HG03108 (cell line): ENCODE measurements at regions not wholly inside any gene's neighbourhood (a gene's known extent, or its start where the extent isn't known, plus 50 kb on each side); places are given as distances from the start of the nearest gene placed in this dataset.
"Not testable (repeated sequence)": the region's sequence is repeated elsewhere in the genome, so short reads cannot be mapped to it uniquely, and the experiment has no call there.

ENCODE experiments used
- ATAC-seq: cut with Tn5 transposase; IDR thresholded peaks from one replicate; pipeline ENCODE4 v1.9.1; 2021; ENCODE audit warnings: moderate library complexity; ENCODE audit not compliant: unreplicated experiment

- no peak for ATAC-seq
Measured at GRCh38 chr9:28942941-28943340, 1369.7 kb upstream of the C9orf72 start.

- no peak for ATAC-seq
Measured at GRCh38 chr9:28946648-28947047, 1373.4 kb upstream of the C9orf72 start.

GRCh38 chr9:28951945-28952344, 1378.7 kb upstream of the C9orf72 start:
- ATAC-seq: no peak

DNA sequence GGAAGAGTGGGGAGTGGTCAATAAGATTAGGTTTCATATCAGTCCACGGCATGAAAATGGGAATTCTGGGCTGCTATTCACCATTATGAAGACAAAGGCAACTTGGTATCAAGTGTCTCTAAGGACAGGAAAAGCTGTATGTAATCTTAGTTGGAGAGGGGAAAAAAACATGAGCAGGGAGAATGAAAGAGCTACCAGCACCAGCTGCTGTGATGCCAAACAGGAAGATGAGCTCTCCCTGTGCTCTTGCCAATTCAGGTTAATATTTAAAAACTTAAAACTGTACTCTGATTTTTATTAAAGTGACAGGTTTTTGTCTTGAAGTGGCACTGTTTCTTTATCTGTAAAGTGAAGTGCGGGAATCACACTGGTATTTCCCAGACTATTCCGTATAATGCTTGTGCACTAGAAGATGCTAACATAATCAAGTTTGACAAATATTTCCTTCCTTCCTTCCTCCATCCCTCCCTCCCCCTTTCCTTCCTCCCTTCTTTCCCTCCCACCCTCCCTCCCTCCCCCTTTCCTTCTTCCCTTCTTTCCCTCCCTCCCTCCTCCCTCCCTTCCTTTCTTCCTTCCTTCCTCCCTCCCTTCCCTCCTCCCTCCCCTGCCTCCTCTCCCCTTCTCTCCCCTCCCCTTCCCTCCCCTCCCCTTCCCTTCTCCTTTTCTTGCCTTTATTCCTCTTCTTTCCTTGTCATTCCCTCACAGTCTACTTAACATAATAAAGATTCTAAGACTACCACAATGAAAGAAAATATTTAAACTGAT, 1383.0 kb upstream of the C9orf72 start:
- ATAC-seq: no peak

DNA sequence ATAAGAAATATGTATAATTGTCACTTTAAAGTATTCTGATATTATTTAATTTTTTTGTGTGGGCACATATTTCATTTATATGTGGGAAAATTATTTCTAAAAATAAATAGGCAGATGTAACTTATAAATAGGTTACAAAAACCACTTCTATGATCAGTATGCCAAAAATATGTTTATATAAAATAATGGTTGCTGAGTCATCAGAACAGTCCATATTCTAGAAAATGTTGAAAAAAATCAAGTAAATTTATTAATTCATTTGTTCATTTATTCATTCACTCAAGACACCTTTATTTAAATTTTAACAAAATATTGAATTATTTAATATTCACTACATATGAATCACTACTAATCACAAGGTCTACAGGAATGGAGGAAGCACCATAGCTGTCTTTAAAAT, 1387.3 kb upstream of the C9orf72 start:
- ATAC-seq: no peak

DNA sequence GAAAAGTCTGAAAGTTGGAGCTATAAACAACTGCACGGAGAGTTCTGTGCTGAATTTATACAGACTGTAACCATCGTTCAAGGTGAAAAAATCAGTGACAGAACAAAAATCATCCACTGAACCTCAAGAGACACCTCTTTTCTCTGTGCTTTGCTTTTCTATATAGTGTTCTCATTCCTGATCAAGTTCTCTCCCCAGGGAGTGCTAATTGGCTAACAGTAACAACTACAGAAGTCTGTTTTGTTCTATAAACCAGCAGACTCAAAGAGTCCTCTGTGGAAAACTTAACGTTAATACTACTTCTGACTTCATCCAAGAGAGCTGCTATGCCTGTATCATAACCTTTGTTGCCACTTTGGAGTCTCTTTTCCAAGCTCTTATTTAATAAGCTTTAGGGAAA, 1388.3 kb upstream of the C9orf72 start:
- no peak for ATAC-seq

DNA sequence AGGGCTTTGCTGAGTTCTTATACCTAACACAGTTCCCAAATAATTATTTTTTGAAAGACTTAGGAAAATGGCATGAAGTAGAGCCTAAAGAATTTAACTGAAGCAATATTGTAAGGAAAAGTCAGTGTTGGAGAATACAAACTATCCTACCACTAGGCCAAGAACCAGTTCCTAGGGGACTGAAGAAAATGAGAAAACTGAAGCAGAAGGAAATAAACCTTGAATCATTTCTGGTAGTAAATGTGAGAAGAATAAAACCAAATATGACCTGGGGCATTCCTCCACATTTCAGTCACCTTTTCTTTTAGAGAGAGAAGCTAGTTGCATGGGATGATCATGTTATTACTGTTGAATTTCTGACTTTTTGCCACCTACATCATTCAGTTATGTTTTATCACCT, 1393.9 kb upstream of the C9orf72 start:
- ATAC-seq: no peak

DNA sequence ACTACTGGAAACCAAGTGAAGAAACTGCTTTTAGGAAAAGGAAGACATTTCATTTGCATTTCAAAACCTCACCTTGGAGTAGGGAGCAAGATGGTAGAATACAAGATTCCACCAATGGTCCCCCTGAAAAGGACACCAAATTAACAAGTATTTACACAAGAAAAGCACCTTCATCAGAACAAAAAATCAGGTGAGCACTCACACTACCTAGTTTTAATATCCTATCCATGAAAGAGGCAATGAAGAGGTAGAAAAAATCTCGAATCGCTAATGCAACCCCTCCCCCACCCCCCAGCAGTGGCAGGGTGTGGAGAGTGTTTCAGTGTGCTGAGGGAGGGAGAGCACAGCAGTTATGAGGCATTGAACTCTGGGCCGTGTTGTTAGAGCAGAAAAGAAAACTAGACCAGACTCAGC, 1397.0 kb upstream of the C9orf72 start:
- ATAC-seq: no peak

DNA sequence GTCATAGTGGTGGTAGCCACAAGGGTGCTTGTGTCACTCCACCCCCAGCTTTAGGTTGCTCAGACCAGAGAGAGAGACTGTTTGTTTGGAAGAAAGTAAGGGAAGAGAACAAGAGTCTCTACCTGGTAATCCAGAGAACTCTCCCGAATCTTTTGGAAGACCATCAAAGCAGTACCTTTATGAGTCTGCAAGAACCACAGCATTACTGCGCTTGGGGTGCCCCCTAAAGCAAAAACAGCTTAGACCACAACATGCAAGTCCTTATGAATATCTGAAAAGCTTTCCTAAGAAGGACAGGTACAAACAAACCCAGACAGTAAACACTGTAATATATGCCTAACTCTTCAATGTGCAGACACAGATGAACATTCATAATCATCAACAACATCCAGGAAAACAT, 1398.6 kb upstream of the C9orf72 start:
- no peak for ATAC-seq

- ATAC-seq: no peak
Measured at GRCh38 chr9:28976250-28976649, 1403.0 kb upstream of the C9orf72 start.

DNA sequence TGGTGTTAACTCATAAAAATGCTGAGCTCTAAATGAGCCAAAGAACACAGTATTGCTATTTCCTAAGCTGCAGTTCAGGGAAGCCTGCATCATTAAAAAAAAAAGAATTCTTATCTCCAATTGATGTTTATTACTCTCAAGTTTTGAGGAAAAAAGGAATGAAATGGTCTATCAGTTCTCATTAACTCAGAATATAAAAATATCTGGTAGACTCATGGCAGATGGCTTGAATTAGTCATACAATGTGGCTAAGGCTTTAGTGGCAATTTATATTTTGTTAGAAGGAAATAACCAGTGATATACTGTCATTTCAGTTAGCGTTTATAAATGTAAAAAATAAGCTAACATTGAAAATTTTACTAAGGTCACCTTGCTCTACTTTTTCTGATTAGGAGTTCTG, 1403.4 kb upstream of the C9orf72 start:
- no peak for ATAC-seq

GRCh38 chr9:28981129-28981528, 1407.8 kb upstream of the C9orf72 start:
- no peak for ATAC-seq

GRCh38 chr9:28981711-28982110, 1408.4 kb upstream of the C9orf72 start:
- ATAC-seq: no peak

DNA sequence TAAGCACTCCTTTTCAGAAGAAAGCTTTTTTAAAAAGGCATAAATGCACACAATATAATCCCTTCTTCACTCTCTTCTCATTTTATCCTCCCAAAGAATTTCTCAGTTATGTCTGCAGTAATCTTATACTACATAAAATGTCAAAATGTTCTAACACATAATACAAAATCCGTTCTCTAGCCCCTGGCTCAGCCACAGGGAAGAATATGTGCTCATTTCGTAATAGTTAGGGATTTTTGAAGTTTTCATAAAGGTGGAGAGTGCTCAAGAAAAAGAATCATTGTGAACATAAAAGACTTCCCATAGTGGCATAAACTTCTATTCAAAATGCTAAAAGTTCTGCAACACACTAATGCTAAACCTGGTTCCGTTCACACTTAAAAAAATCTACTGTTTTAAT, 1410.7 kb upstream of the C9orf72 start:
- ATAC-seq: no peak

DNA sequence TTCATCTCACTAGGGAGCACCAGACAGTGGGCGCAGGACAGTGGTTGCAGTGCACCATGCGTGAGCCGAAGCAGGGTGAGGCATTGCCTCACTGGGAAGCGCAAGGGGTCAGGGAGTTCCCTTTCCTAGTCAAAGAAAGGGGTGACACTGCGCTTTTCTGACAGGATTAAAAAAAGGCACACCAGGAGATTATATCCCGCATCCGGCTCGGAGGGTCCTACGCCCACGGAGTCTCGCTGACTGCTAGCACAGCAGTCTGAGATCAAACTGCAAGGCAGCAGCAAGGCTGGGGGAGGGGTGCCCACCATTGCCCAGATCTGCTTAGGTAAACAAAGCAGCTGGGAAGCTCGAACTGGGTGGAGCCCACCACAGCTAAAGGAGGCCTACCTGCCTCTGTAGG, 1416.7 kb upstream of the C9orf72 start:
- ATAC-seq: not testable (repeated sequence)

GRCh38 chr9:28999057-28999456, 1425.8 kb upstream of the C9orf72 start:
- ATAC-seq: no peak

DNA sequence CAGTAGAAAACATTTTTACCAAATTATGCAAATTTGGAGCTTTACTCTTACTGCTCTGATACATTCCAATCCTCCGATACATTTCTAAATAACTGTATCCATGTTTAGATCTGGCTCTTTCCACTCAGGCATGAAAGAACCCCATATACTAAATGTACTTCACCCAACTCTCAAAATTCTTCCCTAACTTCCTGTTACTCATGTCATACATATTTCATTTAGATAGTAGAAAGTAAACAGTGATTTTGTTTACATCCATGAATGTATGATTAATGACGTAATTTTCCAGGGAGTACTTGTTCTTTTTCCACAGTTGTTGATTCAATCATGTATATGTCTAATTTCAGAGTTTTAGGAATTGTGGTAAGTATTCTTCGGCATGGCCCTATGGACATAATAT, 1426.5 kb upstream of the C9orf72 start:
- no peak for ATAC-seq

DNA sequence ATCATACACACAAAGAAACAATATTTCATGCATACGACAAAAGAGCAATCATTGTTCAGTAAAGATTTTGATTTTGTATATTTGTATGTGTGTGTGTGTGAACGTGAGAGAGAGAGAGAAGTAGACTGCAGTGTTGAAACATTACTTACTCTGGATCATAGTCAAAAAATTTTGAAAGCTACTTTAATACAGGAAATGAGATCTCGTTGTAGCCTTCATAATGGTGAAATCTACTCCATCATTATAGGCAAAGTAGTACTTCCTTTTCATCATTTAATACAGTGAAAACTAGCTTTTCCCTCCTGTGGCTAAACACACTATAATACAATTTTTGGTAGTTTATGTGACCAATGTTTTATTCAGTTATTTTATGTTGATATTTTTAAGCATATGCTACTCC, 1427.7 kb upstream of the C9orf72 start:
- no peak for ATAC-seq

DNA sequence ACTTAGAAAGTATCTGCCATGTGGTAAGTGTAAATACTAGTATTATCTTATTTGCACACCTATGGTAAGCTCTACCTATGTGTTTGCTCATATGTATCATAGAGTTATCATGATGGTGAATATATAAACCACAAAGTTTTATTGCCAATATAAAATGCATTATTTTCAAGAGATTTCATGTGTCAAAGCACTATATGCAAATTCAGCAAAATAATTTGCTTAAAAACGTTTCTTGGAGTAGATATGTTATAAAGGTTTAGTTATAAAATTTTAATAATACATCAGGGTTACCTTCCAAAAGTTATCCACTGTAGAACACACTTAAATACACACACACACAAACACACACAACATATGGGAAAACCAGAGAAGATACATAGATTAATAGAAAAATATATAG, 1431.7 kb upstream of the C9orf72 start:
- no peak for ATAC-seq

GRCh38 chr9:29006628-29007027, 1433.3 kb upstream of the C9orf72 start:
- no peak for ATAC-seq

DNA sequence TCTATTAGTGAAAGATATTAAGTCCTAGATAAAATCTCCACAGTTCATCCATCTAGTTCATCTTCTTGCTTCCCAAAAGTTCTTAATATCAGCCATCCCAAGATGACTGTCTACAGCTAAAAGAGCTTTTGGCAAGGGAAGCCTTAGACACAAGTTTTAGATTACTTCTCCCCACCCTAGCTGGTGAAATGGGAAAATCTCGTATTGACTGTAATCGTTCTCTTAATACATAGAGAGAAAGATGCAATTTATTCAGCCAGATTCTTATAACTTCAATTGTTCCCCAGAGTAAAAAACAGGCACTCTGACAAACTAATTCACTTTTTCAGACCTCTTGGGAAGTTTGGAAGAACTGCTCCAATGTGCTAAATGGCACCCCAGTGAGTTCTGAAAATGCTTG, 1439.6 kb upstream of the C9orf72 start:
- no peak for ATAC-seq

DNA sequence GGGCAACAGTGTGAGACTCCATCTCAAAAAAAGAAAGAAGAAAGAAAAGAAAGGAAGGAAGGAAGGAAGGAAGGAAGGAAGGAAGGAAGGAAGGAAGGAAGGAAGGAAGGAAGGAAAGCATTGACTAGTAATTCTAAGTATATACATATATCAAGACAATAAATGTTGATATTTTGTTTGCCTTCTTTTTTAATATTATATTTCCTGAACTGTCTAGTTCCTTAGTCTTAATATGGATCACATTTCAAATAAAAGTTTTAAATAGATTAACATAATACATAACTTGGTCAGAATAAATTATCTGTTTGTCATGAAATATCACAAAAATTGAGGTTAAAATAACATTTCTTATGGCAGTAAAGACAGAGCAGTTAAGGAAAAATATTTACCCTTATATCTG, 1448.4 kb upstream of the C9orf72 start:
- ATAC-seq: no peak

DNA sequence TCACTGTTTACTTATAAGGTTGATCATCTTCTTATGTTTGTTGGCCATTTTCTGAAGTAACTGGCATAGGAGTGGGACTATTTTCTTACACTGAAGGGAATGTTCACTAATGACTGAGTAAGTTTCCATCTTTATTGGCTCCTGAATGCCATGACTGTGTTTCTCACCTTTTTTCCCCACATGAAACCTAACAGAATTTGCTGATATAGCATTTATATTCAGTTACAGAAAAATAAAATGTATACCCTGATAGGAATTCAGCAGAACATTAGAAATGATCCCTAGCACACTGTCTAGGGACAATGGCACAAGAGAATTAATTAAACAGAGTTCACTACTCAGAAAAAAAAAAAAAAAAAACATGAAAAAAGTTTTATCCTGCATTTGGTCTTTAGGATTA, 1465.1 kb upstream of the C9orf72 start:
- no peak for ATAC-seq
